ENCODE measurements at regions not wholly inside any gene's neighbourhood (a gene's known extent, or its start where the extent isn't known, plus 50 kb on each side); places are given as distances from the start of the nearest gene placed in this dataset.

DNA sequence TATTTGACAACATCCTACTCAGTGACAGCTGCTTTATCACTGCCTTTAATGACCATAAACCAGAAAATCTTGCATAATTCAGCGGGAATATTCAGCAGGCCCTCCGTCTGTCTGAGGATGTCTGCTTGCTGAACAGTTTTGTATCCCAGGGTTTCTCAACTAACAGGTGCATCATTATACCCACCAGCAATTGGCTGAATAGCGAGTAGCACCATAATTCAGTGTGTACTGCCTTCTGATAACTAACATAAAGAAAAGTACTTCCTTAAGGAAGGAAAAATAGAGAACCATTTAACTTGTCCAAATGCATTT is 680.1 kb downstream of the GALC start (continued):
- TF ChIP-seq, protein P1, sequence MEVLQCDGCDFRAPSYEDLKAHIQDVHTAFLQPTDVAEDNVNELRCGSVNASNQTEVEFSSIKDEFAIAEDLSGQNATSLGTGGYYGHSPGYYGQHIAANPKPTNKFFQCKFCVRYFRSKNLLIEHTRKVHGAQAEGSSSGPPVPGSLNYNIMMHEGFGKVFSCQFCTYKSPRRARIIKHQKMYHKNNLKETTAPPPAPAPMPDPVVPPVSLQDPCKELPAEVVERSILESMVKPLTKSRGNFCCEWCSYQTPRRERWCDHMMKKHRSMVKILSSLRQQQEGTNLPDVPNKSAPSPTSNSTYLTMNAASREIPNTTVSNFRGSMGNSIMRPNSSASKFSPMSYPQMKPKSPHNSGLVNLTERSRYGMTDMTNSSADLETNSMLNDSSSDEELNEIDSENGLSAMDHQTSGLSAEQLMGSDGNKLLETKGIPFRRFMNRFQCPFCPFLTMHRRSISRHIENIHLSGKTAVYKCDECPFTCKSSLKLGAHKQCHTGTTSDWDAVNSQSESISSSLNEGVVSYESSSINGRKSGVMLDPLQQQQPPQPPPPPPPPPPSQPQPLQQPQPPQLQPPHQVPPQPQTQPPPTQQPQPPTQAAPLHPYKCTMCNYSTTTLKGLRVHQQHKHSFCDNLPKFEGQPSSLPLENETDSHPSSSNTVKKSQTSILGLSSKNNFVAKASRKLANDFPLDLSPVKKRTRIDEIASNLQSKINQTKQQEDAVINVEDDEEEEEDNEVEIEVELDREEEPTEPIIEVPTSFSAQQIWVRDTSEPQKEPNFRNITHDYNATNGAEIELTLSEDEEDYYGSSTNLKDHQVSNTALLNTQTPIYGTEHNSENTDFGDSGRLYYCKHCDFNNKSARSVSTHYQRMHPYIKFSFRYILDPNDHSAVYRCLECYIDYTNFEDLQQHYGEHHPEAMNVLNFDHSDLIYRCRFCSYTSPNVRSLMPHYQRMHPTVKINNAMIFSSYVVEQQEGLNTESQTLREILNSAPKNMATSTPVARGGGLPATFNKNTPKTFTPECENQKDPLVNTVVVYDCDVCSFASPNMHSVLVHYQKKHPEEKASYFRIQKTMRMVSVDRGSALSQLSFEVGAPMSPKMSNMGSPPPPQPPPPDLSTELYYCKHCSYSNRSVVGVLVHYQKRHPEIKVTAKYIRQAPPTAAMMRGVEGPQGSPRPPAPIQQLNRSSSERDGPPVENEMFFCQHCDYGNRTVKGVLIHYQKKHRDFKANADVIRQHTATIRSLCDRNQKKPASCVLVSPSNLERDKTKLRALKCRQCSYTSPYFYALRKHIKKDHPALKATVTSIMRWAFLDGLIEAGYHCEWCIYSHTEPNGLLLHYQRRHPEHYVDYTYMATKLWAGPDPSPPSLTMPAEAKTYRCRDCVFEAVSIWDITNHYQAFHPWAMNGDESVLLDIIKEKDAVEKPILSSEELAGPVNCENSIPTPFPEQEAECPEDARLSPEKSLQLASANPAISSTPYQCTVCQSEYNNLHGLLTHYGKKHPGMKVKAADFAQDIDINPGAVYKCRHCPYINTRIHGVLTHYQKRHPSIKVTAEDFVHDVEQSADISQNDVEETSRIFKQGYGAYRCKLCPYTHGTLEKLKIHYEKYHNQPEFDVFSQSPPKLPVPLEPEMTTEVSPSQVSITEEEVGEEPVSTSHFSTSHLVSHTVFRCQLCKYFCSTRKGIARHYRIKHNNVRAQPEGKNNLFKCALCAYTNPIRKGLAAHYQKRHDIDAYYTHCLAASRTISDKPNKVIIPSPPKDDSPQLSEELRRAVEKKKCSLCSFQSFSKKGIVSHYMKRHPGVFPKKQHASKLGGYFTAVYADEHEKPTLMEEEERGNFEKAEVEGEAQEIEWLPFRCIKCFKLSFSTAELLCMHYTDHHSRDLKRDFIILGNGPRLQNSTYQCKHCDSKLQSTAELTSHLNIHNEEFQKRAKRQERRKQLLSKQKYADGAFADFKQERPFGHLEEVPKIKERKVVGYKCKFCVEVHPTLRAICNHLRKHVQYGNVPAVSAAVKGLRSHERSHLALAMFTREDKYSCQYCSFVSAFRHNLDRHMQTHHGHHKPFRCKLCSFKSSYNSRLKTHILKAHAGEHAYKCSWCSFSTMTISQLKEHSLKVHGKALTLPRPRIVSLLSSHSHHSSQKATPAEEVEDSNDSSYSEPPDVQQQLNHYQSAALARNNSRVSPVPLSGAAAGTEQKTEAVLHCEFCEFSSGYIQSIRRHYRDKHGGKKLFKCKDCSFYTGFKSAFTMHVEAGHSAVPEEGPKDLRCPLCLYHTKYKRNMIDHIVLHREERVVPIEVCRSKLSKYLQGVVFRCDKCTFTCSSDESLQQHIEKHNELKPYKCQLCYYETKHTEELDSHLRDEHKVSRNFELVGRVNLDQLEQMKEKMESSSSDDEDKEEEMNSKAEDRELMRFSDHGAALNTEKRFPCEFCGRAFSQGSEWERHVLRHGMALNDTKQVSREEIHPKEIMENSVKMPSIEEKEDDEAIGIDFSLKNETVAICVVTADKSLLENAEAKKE (CRISPR knock-in tag; IDR thresholded peaks at IDR 0.05), result no peak

GRCh38 chr14:87312169-87312893 is 680.7 kb downstream of the GALC start:
- no peak overlapping the region for H3K27ac ChIP-seq (ENCODE audit: low read depth)
- 0 out of 2 replicates have a peak, but pooled peaks cover 9% of the 10 kb centered on the region for H3K9me2 ChIP-seq (ENCODE audit: insufficient read depth)
- no peaks in the 10 kb centered on the region for H4K20me1 ChIP-seq (replicated peaks; ENCODE audit: insufficient read depth)
- no peaks in the 10 kb centered on the region for H3K4me1 Mint-ChIP-seq
- no peak overlapping the region for H3K4me2 ChIP-seq
- no peaks in the 10 kb centered on the region for H3K36me3 ChIP-seq (ENCODE audit: insufficient read depth)
- H3K27ac Mint-ChIP-seq, result no peak overlapping the region
- no peak for DNase-seq (ENCODE audit: low spot score)
- no peaks in the 10 kb centered on the region for H3K4me1 ChIP-seq (ENCODE audit: insufficient read depth)
- H3F3A ChIP-seq (replicated peaks; ENCODE audit: low read depth), result no peaks in the 10 kb centered on the region
- no peaks in the 10 kb centered on the region for H3K27me3 ChIP-seq (ENCODE audit: insufficient read depth)
- no peaks in the 10 kb centered on the region for H3K9me3 Mint-ChIP-seq
- H3K4me3 ChIP-seq, result no peak overlapping the region
- no peaks in the 10 kb centered on the region for H3K79me2 ChIP-seq (replicated peaks; ENCODE audit: insufficient read depth)
- no peaks in the 10 kb centered on the region for H3K36me3 Mint-ChIP-seq (ENCODE audit: low read depth)
- no peak for ATAC-seq
- no peaks in the 10 kb centered on the region for H3K27me3 Mint-ChIP-seq (ENCODE audit: insufficient read depth, low read depth, poor library complexity)
- H3K4me3 Mint-ChIP-seq, result no peak overlapping the region
- H2AFZ ChIP-seq, result no peak overlapping the region
- no peak for TF ChIP-seq CTCF (conservative IDR thresholded peaks at IDR 0.05; ENCODE audit: low read depth in 2 of 2)
- no peak for TF ChIP-seq REST (IDR thresholded peaks at IDR 0.05; ENCODE audit: unreplicated experiment)
- TF ChIP-seq EZH2phosphoT487 (IDR thresholded peaks at IDR 0.05; ENCODE audit: unreplicated experiment), result no peak
- TF ChIP-seq CREB1 (CRISPR knock-in tag; IDR thresholded peaks at IDR 0.05; ENCODE audit: low read depth), result no peak

Data from GM23338 (cell line).